Panc1 (cell line): ENCODE measurements at regions not wholly inside any gene's neighbourhood (a gene's known extent, or its start where the extent isn't known, plus 50 kb on each side); places are given as distances from the start of the nearest gene placed in this dataset.

Source experiments
- ATAC-seq: fragments of 200-7000 bp; cut with Tn5 transposase; 2 replicates; pipeline ENCODE4 v1.9.1; 2020; ENCODE audit warnings: mild to moderate bottlenecking, moderate library complexity
- BruUV-seq: library from RNA; stranded (reverse); fragments of 400-500 nt; replicated peaks from 2 replicates; lab custom pipeline; 2021; lab: Mats Ljungman, UMichigan
- CTCF ChIA-PET: fragments of 300-600 bp; sonication (Branson Sonifier 250); formaldehyde crosslinking; loops from one replicate; lab custom pipeline; 2022; ENCODE audit warnings: antibody characterized with exemption; lab: Charles Lee
- POLR2A ChIA-PET: fragments of 300-600 bp; sonication (Branson Sonifier 250); formaldehyde crosslinking; loops from one replicate; lab custom pipeline; 2022; ENCODE audit warnings: antibody characterized with exemption; lab: Charles Lee
- DNase-seq: peaks from one replicate; pipeline ENCODE4 v3.0.0-alpha.2; 2010; ENCODE audit warnings: low read depth, low spot score
- H3K27ac ChIP-seq: 2 replicates; pipeline ENCODE4 v1.5.1; 2011; ENCODE audit warnings: mild to moderate bottlenecking, low read length, inconsistent platforms
- H3K27me3 ChIP-seq: fragments of 200-500 bp; sonication (Bioruptor generic); 2 replicates; pipeline ENCODE4 v1.6.0; 2014; ENCODE audit warnings: low read length, inconsistent platforms; ENCODE audit not compliant: control insufficient read depth, insufficient read depth
- H3K36me3 ChIP-seq: fragments of 200-500 bp; sonication (Bioruptor generic); 2 replicates; pipeline ENCODE4 v1.5.1; 2014; ENCODE audit warnings: inconsistent platforms, mild to moderate bottlenecking, low read length, moderate library complexity; ENCODE audit not compliant: control insufficient read depth, insufficient read depth
- H3K4me1 ChIP-seq: 2 replicates; pipeline ENCODE4 v1.5.1; 2011; ENCODE audit warnings: inconsistent platforms, mild to moderate bottlenecking, low read length, moderate library complexity; ENCODE audit not compliant: control insufficient read depth, insufficient read depth
- H3K4me3 ChIP-seq, 2 experiments: 2 replicates each; pipeline ENCODE4 v1.5.1; 2011 to 2012; ENCODE audit warnings: low read depth in 2 of 2, low read length in 2 of 2, mild to moderate bottlenecking in 2 of 2, inconsistent platforms in 1 of 2, moderate library complexity in 1 of 2
- H3K9me3 ChIP-seq: fragments of 200-500 bp; sonication (Bioruptor generic); 2 replicates; pipeline ENCODE4 v1.5.1; 2014; ENCODE audit warnings: low read depth, mild to moderate bottlenecking, inconsistent platforms, low read length, moderate library complexity; ENCODE audit not compliant: control insufficient read depth, insufficient read depth
- CTCF ChIP-seq: fragments of 450-650 bp; IDR thresholded peaks from 2 replicates; pipeline ENCODE4 v1.5.1; 2017; ENCODE audit warnings: mild to moderate bottlenecking
- POLR2AphosphoS5 ChIP-seq: IDR thresholded peaks from 2 replicates; pipeline ENCODE4 v1.6.1; 2012; ENCODE audit warnings: mild to moderate bottlenecking, low read depth, low read length, moderate library complexity
- REST ChIP-seq, 2 experiments: IDR thresholded peaks; 2 replicates each; pipeline ENCODE4 v1.6.1; 2011 to 2012; ENCODE audit warnings: low read depth in 2 of 2, control low read depth in 1 of 2, low read length in 1 of 2, mild to moderate bottlenecking in 1 of 2, moderate library complexity in 1 of 2; ENCODE audit not compliant: insufficient read depth in 1 of 2
- SIN3A ChIP-seq: IDR thresholded peaks from 2 replicates; pipeline ENCODE4 v1.6.1; 2012; ENCODE audit warnings: low read depth, mild to moderate bottlenecking, low read length, moderate library complexity, borderline replicate concordance; ENCODE audit not compliant: insufficient read depth
- TCF7L2 ChIP-seq: IDR thresholded peaks from 2 replicates; pipeline ENCODE4 v1.6.1; 2011; ENCODE audit warnings: mild to moderate bottlenecking, low read depth, low read length, inconsistent platforms
- in situ Hi-C: cut with HindIII; loops from 2 replicates; pipeline ENCODE4 v1.10.0; 2016; ENCODE audit warnings: low sequenced_read_pairs, low pct_unique_long_range_greater_than_20kb
- intact Hi-C: fragments of 100-400 bp; cut with micrococcal nuclease; formaldehyde crosslinking; loops from one replicate; pipeline ENCODE4 v1.10.0; 2022; ENCODE audit not compliant: unreplicated experiment

GRCh38 chr1:72915581-72915980 is 633.2 kb upstream of the NEGR1 start:
- CTCF ChIA-PET: no interaction called here
- intact Hi-C loops (no loop called here), in situ Hi-C loops (no loop called here)
- DNase-seq (no peak), ATAC-seq (no peak)
- H3K4me1 ChIP-seq: no peaks in the 10 kb centered on the region
- H3K4me3 ChIP-seq: no peak overlapping the region
- H3K36me3 ChIP-seq: no peaks in the 10 kb centered on the region
- H3K9me3 ChIP-seq: no peaks in the 10 kb centered on the region
- H3K27ac ChIP-seq: no peak overlapping the region
- BruUV-seq: no TSS peak
- TF ChIP-seq REST (IDR thresholded peaks at IDR 0.05; ENCODE audit: insufficient read depth in 1 of 2, low read depth in 2 of 2, low read length in 1 of 2): no peak
- TF ChIP-seq CTCF: no peak
- POLR2A ChIA-PET: no interaction called here
- no peaks in the 10 kb centered on the region for H3K27me3 ChIP-seq

- ChIA-PET CTCF (no interaction called here), POLR2A (no interaction called here)
- in situ Hi-C loops: no loop called here
- Histone ChIP-seq H3K27ac (no peak overlapping the region), H3K9me3 (no peaks in the 10 kb centered on the region), H3K4me1 (no peaks in the 10 kb centered on the region), H3K27me3 (no peaks in the 10 kb centered on the region), H3K36me3 (no peaks in the 10 kb centered on the region), H3K4me3 (no peak overlapping the region)
- TF ChIP-seq CTCF (no peak), POLR2AphosphoS5 (no peak), SIN3A (no peak), TCF7L2 (no peak), REST (IDR thresholded peaks at IDR 0.05; ENCODE audit: insufficient read depth in 1 of 2, low read depth in 2 of 2, low read length in 1 of 2) (no peak)
- no TSS peak for BruUV-seq
- DNase-seq (no peak), ATAC-seq (no peak)
- intact Hi-C loops: no loop called here
Observed at GRCh38 chr1:72911656-72912055, 629.3 kb upstream of the NEGR1 start.
